Activated effector memory CD4-positive, alpha-beta T cell treated with Interleukin-2 at 50 U/mL for 16 hours (primary cell): ENCODE measurements at regions not wholly inside any gene's neighbourhood (a gene's known extent, or its start where the extent isn't known, plus 50 kb on each side); places are given as distances from the start of the nearest gene placed in this dataset.

Source experiments
- DNase-seq: peaks from one replicate; pipeline ENCODE4 v3.0.0-alpha.2; 2020

GRCh38 chr1:39141925-39142324 is 62.6 kb upstream of the MACF1 start:
- no peak for DNase-seq

GRCh38 chr1:39142401-39143060 is 62.0 kb upstream of the MACF1 start:
- no peak for DNase-seq

- no peak for DNase-seq
Observed at GRCh38 chr1:39144924-39145323, 59.6 kb upstream of the MACF1 start.

- DNase-seq = no peak
Observed at GRCh38 chr1:39145331-39145965, 59.0 kb upstream of the MACF1 start.

GRCh38 chr1:39146681-39147080 is 57.8 kb upstream of the MACF1 start:
- no peak for DNase-seq

- no peak for DNase-seq
Observed at GRCh38 chr1:39147099-39148025, 57.1 kb upstream of the MACF1 start.

- DNase-seq = no peak
Observed at GRCh38 chr1:39148942-39149341, 55.6 kb upstream of the MACF1 start.

- DNase-seq = no peak
Observed at GRCh38 chr1:39149509-39149908, 55.0 kb upstream of the MACF1 start.

GRCh38 chr1:39150779-39151178 is 53.7 kb upstream of the MACF1 start:
- no peak for DNase-seq

- DNase-seq = no peak
Observed at GRCh38 chr1:39151267-39151666, 53.2 kb upstream of the MACF1 start.

- no peak for DNase-seq
Observed at GRCh38 chr1:39152923-39153322, 51.6 kb upstream of the MACF1 start.

- no peak for DNase-seq
Observed at GRCh38 chr1:39153684-39154083, 50.8 kb upstream of the MACF1 start.

- DNase-seq = no peak
Observed at GRCh38 chr1:39154553-39155421, 49.7 kb upstream of the MACF1 start.
